GM12878 (cell line): ENCODE measurements at regions not wholly inside any gene's neighbourhood (a gene's known extent, or its start where the extent isn't known, plus 50 kb on each side); places are given as distances from the start of the nearest gene placed in this dataset.

Source experiments
- ATAC-seq: fragments of 200-7000 bp; cut with Tn5 transposase; 3 replicates; pipeline ENCODE4 v1.9.1; 2020; ENCODE audit warnings: mild to moderate bottlenecking, moderate library complexity
- BruUV-seq: library from RNA; stranded (reverse); fragments of 400-500 nt; replicated peaks from 2 replicates; lab custom pipeline; 2021; lab: Mats Ljungman, UMichigan
- CTCF ChIA-PET: fragments of 300-600 bp; sonication (Branson Sonifier 250); formaldehyde crosslinking; extraction: SDS; loops from one replicate; lab custom pipeline; 2021; ENCODE audit warnings: inconsistent platforms; lab: Yijun Ruan, JAX
- POLR2A ChIA-PET: fragments of 350-600 bp; formaldehyde crosslinking; extraction: SDS; loops from one replicate; lab custom pipeline; 2021; ENCODE audit warnings: inconsistent platforms; lab: Charles Lee
- RAD21 ChIA-PET: fragments of 300-600 bp; sonication (Branson Sonifier 250); formaldehyde crosslinking; loops from one replicate; lab custom pipeline; 2023; ENCODE audit warnings: antibody characterized with exemption; ENCODE audit not compliant: unreplicated experiment; lab: Charles Lee
- SMC1A ChIA-PET: fragments of 300-600 bp; sonication (Branson Sonifier 250); formaldehyde crosslinking; loops from one replicate; lab custom pipeline; 2023; ENCODE audit not compliant: unreplicated experiment, uncharacterized antibody; lab: Charles Lee
- DNase-seq: peaks from one replicate; pipeline ENCODE4 v3.0.0-alpha.2; 2011; ENCODE audit warnings: low read depth, low spot score
- FAIRE-seq: peaks from 3 replicates; lab custom pipeline; 2011; peaks lifted over from hg19 to GRCh38; lab: Jason Lieb, UNC
- H2AFZ ChIP-seq: 2 replicates; pipeline ENCODE4 v1.6.0; 2011; ENCODE audit warnings: low read depth, low read length, control low read depth; ENCODE audit not compliant: control insufficient read depth
- H3K27ac ChIP-seq: 2 replicates; pipeline ENCODE4 v1.5.1; 2011; ENCODE audit warnings: control low read depth; ENCODE audit not compliant: control insufficient read depth, insufficient read depth
- H3K27me3 ChIP-seq, 2 experiments: replicated peaks in 1 of 2; 2 replicates each; pipeline versions ENCODE4 v1.6.0 to v1.6.1; 2011; ENCODE audit warnings: low read length in 1 of 2; ENCODE audit not compliant: control insufficient read depth in 2 of 2, insufficient read depth in 2 of 2
- H3K36me3 ChIP-seq, 2 experiments: 2 replicates each; pipeline ENCODE4 v1.5.1; 2011; ENCODE audit warnings: low read length in 1 of 2; ENCODE audit not compliant: control insufficient read depth in 2 of 2, insufficient read depth in 2 of 2
- H3K4me1 ChIP-seq: 2 replicates; pipeline ENCODE4 v1.6.1; 2011; ENCODE audit warnings: mild to moderate bottlenecking, low read length, moderate library complexity, mixed read lengths; ENCODE audit not compliant: control insufficient read depth, insufficient read depth
- H3K4me2 ChIP-seq: 2 replicates; pipeline ENCODE4 v1.6.0; 2011; ENCODE audit warnings: control low read depth; ENCODE audit not compliant: control insufficient read depth, insufficient read depth
- H3K4me3 ChIP-seq: fragments of 200-600 bp; sonication (generic); 2 replicates; pipeline ENCODE4 v1.5.1; 2016
- H3K79me2 ChIP-seq: 2 replicates; pipeline ENCODE4 v1.6.0; 2011; ENCODE audit warnings: low read length; ENCODE audit not compliant: control insufficient read depth, insufficient read depth
- H3K9ac ChIP-seq: 2 replicates; pipeline ENCODE4 v1.8.0; 2011; ENCODE audit warnings: low read length, control low read depth, mixed read lengths; ENCODE audit not compliant: control insufficient read depth, insufficient read depth
- H3K9me3 ChIP-seq: replicated peaks from 3 replicates; pipeline ENCODE4 v1.5.1; 2011; ENCODE audit warnings: mild to moderate bottlenecking, low read length; ENCODE audit not compliant: control insufficient read depth, insufficient read depth
- H4K20me1 ChIP-seq: 2 replicates; pipeline ENCODE4 v1.6.0; 2011; ENCODE audit not compliant: control insufficient read depth, insufficient read depth
- ATF3 ChIP-seq: IDR thresholded peaks from 2 replicates; pipeline ENCODE4 v1.6.1; 2011; ENCODE audit warnings: low read depth, mild to moderate bottlenecking, low read length, moderate library complexity, borderline replicate concordance; ENCODE audit errors: extremely low read depth
- BACH1 ChIP-seq: fragments of 450-650 bp; IDR thresholded peaks from 2 replicates; pipeline ENCODE4 v1.6.1; 2017; ENCODE audit warnings: mild to moderate bottlenecking, borderline replicate concordance
- CHD4 ChIP-seq: fragments of 200-600 bp; sonication (generic); IDR thresholded peaks from 2 replicates; pipeline ENCODE4 v1.6.1; 2016; ENCODE audit warnings: mild to moderate bottlenecking
- CTCF ChIP-seq, 3 experiments: IDR thresholded peaks in 2 of 3; conservative IDR thresholded peaks in 1 of 3; 2 replicates each; pipeline ENCODE4 v1.5.1; 2011; ENCODE audit warnings: low read depth in 3 of 3, low read length in 3 of 3, mild to moderate bottlenecking in 3 of 3, control low read depth in 2 of 3, moderate library complexity in 2 of 3, inconsistent platforms in 1 of 3, mixed read lengths in 1 of 3; ENCODE audit not compliant: control insufficient read depth in 2 of 3, insufficient read depth in 1 of 3; ENCODE audit errors: extremely low read depth in 1 of 3
- DPF2 ChIP-seq: fragments of 450-650 bp; IDR thresholded peaks from 2 replicates; pipeline ENCODE4 v1.6.1; 2017; ENCODE audit warnings: mild to moderate bottlenecking
- FOXK2 ChIP-seq: fragments of 450-650 bp; IDR thresholded peaks from 2 replicates; pipeline ENCODE4 v1.6.1; 2017; ENCODE audit warnings: mild to moderate bottlenecking, moderate library complexity
- GABPA ChIP-seq: IDR thresholded peaks from 2 replicates; pipeline ENCODE4 v1.6.1; 2014; ENCODE audit warnings: antibody characterized with exemption, low read depth, mild to moderate bottlenecking, inconsistent platforms
- IRF4 ChIP-seq: IDR thresholded peaks from 2 replicates; pipeline ENCODE4 v1.6.1; 2011; ENCODE audit warnings: low read depth, low read length
- JUND ChIP-seq: IDR thresholded peaks from 2 replicates; pipeline ENCODE4 v1.6.1; 2012; ENCODE audit warnings: low read depth, mild to moderate bottlenecking, low read length, improper control_type of control experiment, moderate library complexity
- MAX ChIP-seq: IDR thresholded peaks from 2 replicates; pipeline ENCODE4 v1.6.1; 2012; ENCODE audit warnings: low read depth, low read length, improper control_type of control experiment
- NR2C1 ChIP-seq: fragments of 450-650 bp; IDR thresholded peaks from 2 replicates; pipeline ENCODE4 v1.6.1; 2017; ENCODE audit warnings: antibody characterized with exemption, mild to moderate bottlenecking, moderate library complexity
- RFX5 ChIP-seq: IDR thresholded peaks from 2 replicates; pipeline ENCODE4 v1.6.1; 2011; ENCODE audit warnings: low read depth, low read length, improper control_type of control experiment
- TAF1 ChIP-seq: IDR thresholded peaks from 2 replicates; pipeline ENCODE4 v1.6.1; 2011; ENCODE audit warnings: mild to moderate bottlenecking, low read depth, low read length, borderline replicate concordance
- ZBED1 ChIP-seq: IDR thresholded peaks from 2 replicates; pipeline ENCODE4 v1.6.1; 2016; ENCODE audit warnings: borderline replicate concordance
- ZBTB33 ChIP-seq: fragments of 450-650 bp; IDR thresholded peaks from 2 replicates; pipeline ENCODE4 v1.6.1; 2017; ENCODE audit warnings: mild to moderate bottlenecking
- ZNF24 ChIP-seq: fragments of 450-650 bp; IDR thresholded peaks from 2 replicates; pipeline ENCODE4 v1.6.1; 2017; ENCODE audit warnings: antibody characterized with exemption, mild to moderate bottlenecking
- WGBS: methylation state at CpG from one replicate; pipeline ENCODE4 v1.1.6; 2016; ENCODE audit warnings: low lambda C conversion rate; ENCODE audit not compliant: insufficient replicate concordance, insufficient coverage; ENCODE audit errors: missing lambda C conversion rate; 5-methylcytosine and 5-hydroxymethylcytosine counted together
- in situ Hi-C: fragments of 300-500 bp; cut with MboI; formaldehyde crosslinking; loops from 9 replicates; pipeline ENCODE4 v1.14.3; 2018; ENCODE audit warnings: mixed read lengths
- intact Hi-C: fragments of 100-400 bp; cut with micrococcal nuclease; formaldehyde crosslinking; loops from one replicate; pipeline ENCODE4 v1.14.2; 2022; ENCODE audit not compliant: unreplicated experiment

GRCh38 chr6:120671519-120671918 is 662.8 kb downstream of the TBC1D32 start:
- TF ChIP-seq FOXK2 (no peak), NR2C1 (no peak), GABPA (no peak), CTCF (IDR thresholded peaks at IDR 0.05 in 2 of 3, conservative IDR thresholded peaks at IDR 0.05 in 1 of 3; ENCODE audit: control insufficient read depth in 2 of 3, extremely low read depth in 1 of 3, insufficient read depth in 1 of 3, low read depth in 3 of 3, low read length in 3 of 3) (no peak)
- no peaks in the 10 kb centered on the region for H3K4me1 ChIP-seq
- no peaks in the 10 kb centered on the region for H3K9me3 ChIP-seq
- POLR2A ChIA-PET: no interaction called here
- no peak overlapping the region for H3K9ac ChIP-seq
- RAD21 ChIA-PET: no interaction called here
- in situ Hi-C loops: no loop called here
- CTCF ChIA-PET: no interaction called here
- H3K4me3 ChIP-seq: no peak overlapping the region
- peak; percentile 55 for ATAC-seq
- H3K27me3 ChIP-seq: no peaks in the 10 kb centered on the region
- no peak overlapping the region for H3K4me2 ChIP-seq
- no TSS peak for BruUV-seq
- intact Hi-C loops: no loop called here
- DNase-seq: no peak
- H4K20me1 ChIP-seq: no peaks in the 10 kb centered on the region
- H3K79me2 ChIP-seq: no peaks in the 10 kb centered on the region
- no peak overlapping the region for H2AFZ ChIP-seq
- FAIRE-seq: no peak
- no peak overlapping the region for H3K27ac ChIP-seq
- WGBS: 9% methylated on average over 4 of the region's 4 CpGs
- H3K36me3 ChIP-seq: no peaks in the 10 kb centered on the region
- SMC1A ChIA-PET: no interaction called here

GRCh38 chr6:120652506-120652905 is 681.8 kb downstream of the TBC1D32 start:
- POLR2A ChIA-PET: no interaction called here
- Histone ChIP-seq H2AFZ (no peak overlapping the region), H3K27me3 (no peaks in the 10 kb centered on the region), H3K27ac (no peak overlapping the region), H4K20me1 (no peaks in the 10 kb centered on the region), H3K79me2 (no peaks in the 10 kb centered on the region), H3K4me1 (no peaks in the 10 kb centered on the region), H3K4me2 (no peak overlapping the region), H3K9me3 (no peaks in the 10 kb centered on the region), H3K4me3 (no peak overlapping the region), H3K9ac (no peak overlapping the region), H3K36me3 (no peaks in the 10 kb centered on the region)
- DNase-seq (no peak), ATAC-seq (no peak), FAIRE-seq (no peak)
- RAD21 ChIA-PET: no interaction called here
- no TSS peak for BruUV-seq
- SMC1A ChIA-PET: no interaction called here
- CTCF ChIA-PET: no interaction called here
- in situ Hi-C loops: no loop called here
- WGBS: 20% methylated on average over 2 of the region's 2 CpGs
- intact Hi-C loops: no loop called here
- TF ChIP-seq JUND (no peak), MAX (no peak), BACH1 (no peak), CHD4 (no peak), TAF1 (no peak), DPF2 (no peak), ATF3 (no peak), ZBED1 (no peak), IRF4 (no peak), ZBTB33 (no peak), RFX5 (no peak), ZNF24 (no peak)
